ENCODE measurements at regions not wholly inside any gene's neighbourhood (a gene's known extent, or its start where the extent isn't known, plus 50 kb on each side); places are given as distances from the start of the nearest gene placed in this dataset.

- TF ChIP-seq POLR2AphosphoS5 (IDR thresholded peaks at IDR 0.05; ENCODE audit: low read depth, low read length) (no peak), NFIC (IDR thresholded peaks at IDR 0.05; ENCODE audit: borderline replicate concordance) (no peak), NRF1 (IDR thresholded peaks at IDR 0.05; ENCODE audit: low read depth, low read length) (no peak), ZBTB33 (IDR thresholded peaks at IDR 0.05; ENCODE audit: borderline replicate concordance, low read depth) (no peak), IRF3 (IDR thresholded peaks at IDR 0.05; ENCODE audit: low read depth, low read length) (no peak), USF2 (IDR thresholded peaks at IDR 0.05; ENCODE audit: borderline replicate concordance, low read depth, low read length) (no peak), ELF1 (IDR thresholded peaks at IDR 0.05) (no peak), TEAD4 (IDR thresholded peaks at IDR 0.05; ENCODE audit: borderline replicate concordance, insufficient read depth) (no peak), TCF12 (IDR thresholded peaks at IDR 0.05) (no peak), MXI1 (IDR thresholded peaks at IDR 0.05; ENCODE audit: low read depth, low read length) (no peak), MAX (IDR thresholded peaks at IDR 0.05; ENCODE audit: low read depth) (no peak), FOSL2 (IDR thresholded peaks at IDR 0.05; ENCODE audit: borderline replicate concordance, low read depth) (no peak), GABPA (IDR thresholded peaks at IDR 0.05; ENCODE audit: low read depth) (no peak), RXRA (IDR thresholded peaks at IDR 0.05; ENCODE audit: borderline replicate concordance, low read depth) (no peak), YY1 (IDR thresholded peaks at IDR 0.05; ENCODE audit: low read depth) (no peak), REST (IDR thresholded peaks at IDR 0.05; ENCODE audit: low read depth, low read length) (no peak)
- Histone ChIP-seq H3K27ac (ENCODE audit: low read depth in 2 of 2, low read length in 1 of 2) (no peak overlapping the region), H3K9me2 (no peaks in the 10 kb centered on the region), H3K4me1 (ENCODE audit: control insufficient read depth in 1 of 2, insufficient read depth in 2 of 2, low read depth in 1 of 2, low read length in 1 of 2) (no peaks in the 10 kb centered on the region), H4K20me1 (ENCODE audit: insufficient read depth) (no peaks in the 10 kb centered on the region), H3F3A (replicated peaks; ENCODE audit: insufficient read depth) (no peaks in the 10 kb centered on the region), H3K4me2 (no peak overlapping the region), H3K79me2 (ENCODE audit: insufficient read depth) (no peaks in the 10 kb centered on the region), H3K9ac (no peak overlapping the region), H3K27me3 (ENCODE audit: insufficient read depth) (no peaks in the 10 kb centered on the region; the same call in 1 of the 2 replicates), H2AFZ (ENCODE audit: low read depth) (no peak overlapping the region), H3K9me3 (no peaks in the 10 kb centered on the region), H3K36me3 (replicated peaks in 1 of 2; ENCODE audit: control insufficient read depth in 1 of 2, insufficient read depth in 2 of 2, low read length in 1 of 2) (no peaks in the 10 kb centered on the region), H3K4me3 (ENCODE audit: low read depth in 2 of 2, low read length in 1 of 2) (no peak overlapping the region)
- no peak for DNase-seq
- 22% methylated on average over 3 of the region's 3 CpGs for WGBS (ENCODE audit: low lambda C conversion rate)
- ChIA-PET CTCF (no interaction called here), POLR2A (no interaction called here)
These were observed 71.1 kb upstream of the DSC1 start for GRCh38 chr18:31233621-31234275.
